ENCODE measurements at regions not wholly inside any gene's neighbourhood (a gene's known extent, or its start where the extent isn't known, plus 50 kb on each side); places are given as distances from the start of the nearest gene placed in this dataset.
"Not testable (repeated sequence)": the region's sequence is repeated elsewhere in the genome, so short reads cannot be mapped to it uniquely, and the experiment has no call there.

- not testable (repeated sequence) for TF ChIP-seq NFIC (IDR thresholded peaks at IDR 0.05; ENCODE audit: borderline replicate concordance); SIN3A (IDR thresholded peaks at IDR 0.05; ENCODE audit: borderline replicate concordance, low read depth, low read length); POLR2AphosphoS5 (IDR thresholded peaks at IDR 0.05; ENCODE audit: low read depth, low read length); JUND (IDR thresholded peaks at IDR 0.05); TCF12 (IDR thresholded peaks at IDR 0.05); MEF2A (IDR thresholded peaks at IDR 0.05; ENCODE audit: borderline replicate concordance, low read depth); EZH2phosphoT487 (IDR thresholded peaks at IDR 0.05; ENCODE audit: borderline replicate concordance, low read depth); TAF1 (IDR thresholded peaks at IDR 0.05; ENCODE audit: borderline replicate concordance, low read depth, low read length)
- TF ChIP-seq, protein P1, sequence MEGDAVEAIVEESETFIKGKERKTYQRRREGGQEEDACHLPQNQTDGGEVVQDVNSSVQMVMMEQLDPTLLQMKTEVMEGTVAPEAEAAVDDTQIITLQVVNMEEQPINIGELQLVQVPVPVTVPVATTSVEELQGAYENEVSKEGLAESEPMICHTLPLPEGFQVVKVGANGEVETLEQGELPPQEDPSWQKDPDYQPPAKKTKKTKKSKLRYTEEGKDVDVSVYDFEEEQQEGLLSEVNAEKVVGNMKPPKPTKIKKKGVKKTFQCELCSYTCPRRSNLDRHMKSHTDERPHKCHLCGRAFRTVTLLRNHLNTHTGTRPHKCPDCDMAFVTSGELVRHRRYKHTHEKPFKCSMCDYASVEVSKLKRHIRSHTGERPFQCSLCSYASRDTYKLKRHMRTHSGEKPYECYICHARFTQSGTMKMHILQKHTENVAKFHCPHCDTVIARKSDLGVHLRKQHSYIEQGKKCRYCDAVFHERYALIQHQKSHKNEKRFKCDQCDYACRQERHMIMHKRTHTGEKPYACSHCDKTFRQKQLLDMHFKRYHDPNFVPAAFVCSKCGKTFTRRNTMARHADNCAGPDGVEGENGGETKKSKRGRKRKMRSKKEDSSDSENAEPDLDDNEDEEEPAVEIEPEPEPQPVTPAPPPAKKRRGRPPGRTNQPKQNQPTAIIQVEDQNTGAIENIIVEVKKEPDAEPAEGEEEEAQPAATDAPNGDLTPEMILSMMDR (IDR thresholded peaks at IDR 0.05), result not testable (repeated sequence)
- TF ChIP-seq, protein P2, sequence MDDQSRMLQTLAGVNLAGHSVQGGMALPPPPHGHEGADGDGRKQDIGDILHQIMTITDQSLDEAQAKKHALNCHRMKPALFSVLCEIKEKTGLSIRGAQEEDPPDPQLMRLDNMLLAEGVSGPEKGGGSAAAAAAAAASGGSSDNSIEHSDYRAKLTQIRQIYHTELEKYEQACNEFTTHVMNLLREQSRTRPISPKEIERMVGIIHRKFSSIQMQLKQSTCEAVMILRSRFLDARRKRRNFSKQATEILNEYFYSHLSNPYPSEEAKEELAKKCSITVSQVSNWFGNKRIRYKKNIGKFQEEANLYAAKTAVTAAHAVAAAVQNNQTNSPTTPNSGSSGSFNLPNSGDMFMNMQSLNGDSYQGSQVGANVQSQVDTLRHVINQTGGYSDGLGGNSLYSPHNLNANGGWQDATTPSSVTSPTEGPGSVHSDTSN (IDR thresholded peaks at IDR 0.05), result not testable (repeated sequence)
Measured at GRCh38 chr10:78096486-78096885, 62.8 kb downstream of the RPS24 start.
